MCF 10A (cell line): ENCODE measurements at regions not wholly inside any gene's neighbourhood (a gene's known extent, or its start where the extent isn't known, plus 50 kb on each side); places are given as distances from the start of the nearest gene placed in this dataset.

ENCODE experiments used
- BruUV-seq: library from RNA; stranded (reverse); fragments of 400-500 nt; replicated peaks from 2 replicates; lab custom pipeline; 2021; lab: Mats Ljungman, UMichigan
- CTCF ChIA-PET: fragments of 300-600 bp; sonication (Branson Sonifier 250); formaldehyde crosslinking; extraction: SDS; loops from one replicate; lab custom pipeline; 2021; ENCODE audit warnings: antibody characterized with exemption, inconsistent platforms; lab: Yijun Ruan, JAX
- POLR2A ChIA-PET: fragments of 300-600, 350-650 bp; sonication (Branson Sonifier 250); formaldehyde crosslinking; extraction: SDS; loops from one replicate; lab custom pipeline; 2020; ENCODE audit warnings: antibody characterized with exemption, inconsistent platforms; lab: Yijun Ruan, JAX
- DNase-seq: peaks from one replicate; pipeline ENCODE4 v3.0.0-alpha.2; 2018; ENCODE audit not compliant: unreplicated experiment
- H3K27ac Mint-ChIP-seq: one replicate; pipeline ENCODE4 v1.8.0; 2022; ENCODE audit warnings: mild to moderate bottlenecking, low read depth, mixed read lengths; ENCODE audit not compliant: unreplicated experiment
- H3K27me3 Mint-ChIP-seq: one replicate; pipeline ENCODE4 v1.8.0; 2022; ENCODE audit warnings: mixed read lengths; ENCODE audit not compliant: insufficient read depth, unreplicated experiment
- H3K36me3 Mint-ChIP-seq: one replicate; pipeline ENCODE4 v1.8.0; 2022; ENCODE audit warnings: mild to moderate bottlenecking, moderate library complexity, mixed read lengths; ENCODE audit not compliant: insufficient read depth, unreplicated experiment
- H3K4me1 Mint-ChIP-seq: one replicate; pipeline ENCODE4 v1.8.0; 2022; ENCODE audit warnings: mixed read lengths; ENCODE audit not compliant: insufficient read depth, unreplicated experiment
- H3K4me3 Mint-ChIP-seq: one replicate; pipeline ENCODE4 v1.8.0; 2022; ENCODE audit warnings: mild to moderate bottlenecking, moderate library complexity, mixed read lengths; ENCODE audit not compliant: unreplicated experiment
- H3K9me3 Mint-ChIP-seq: one replicate; pipeline ENCODE4 v1.8.0; 2022; ENCODE audit warnings: mixed read lengths; ENCODE audit not compliant: unreplicated experiment
- CTCF ChIP-seq: fragments of 200-600 bp; IDR thresholded peaks from one replicate; pipeline ENCODE4 v1.8.0; 2022; ENCODE audit warnings: antibody characterized with exemption, mild to moderate bottlenecking; ENCODE audit not compliant: unreplicated experiment
- intact Hi-C: fragments of 100-400 bp; cut with micrococcal nuclease; formaldehyde crosslinking; loops from 2 replicates; pipeline ENCODE4 v1.14.1; 2022

DNA sequence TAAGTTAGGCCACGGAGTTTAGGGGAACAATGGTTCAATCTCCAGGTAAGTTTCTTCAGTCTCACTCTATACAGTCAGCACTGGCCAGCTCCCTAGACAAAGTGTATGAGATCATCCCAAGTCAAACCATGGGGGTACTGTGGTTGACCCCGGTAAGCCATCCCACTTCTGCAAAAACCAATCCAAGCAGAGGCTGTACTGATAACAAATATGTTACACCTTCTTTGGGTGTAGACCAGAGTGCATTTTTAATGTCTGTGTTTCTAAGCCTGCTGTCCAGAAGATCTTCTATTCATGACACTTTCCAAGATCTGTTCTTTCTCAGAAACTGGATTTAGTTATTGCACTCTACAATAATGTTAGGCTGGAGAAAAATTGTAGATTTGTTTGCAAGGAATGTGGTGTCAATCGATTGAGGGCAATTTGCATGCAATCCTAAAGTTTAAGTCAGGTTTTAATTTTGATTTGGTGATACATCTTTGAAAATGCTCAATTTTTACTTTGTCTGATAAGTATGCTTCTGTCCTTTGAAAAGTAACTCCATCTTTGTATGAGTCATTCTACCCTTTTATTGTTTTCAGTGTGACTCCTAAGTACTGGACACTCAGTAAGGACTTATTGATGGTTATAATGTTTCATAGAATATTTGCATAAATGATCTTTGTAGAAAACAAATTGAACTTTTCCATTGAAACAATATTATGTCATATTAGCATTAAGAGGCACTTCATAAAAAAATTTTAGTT, 152.4 kb downstream of the HLX start:
- Mint-ChIP-seq H3K4me3 (no peak overlapping the region), H3K27me3 (no peaks in the 10 kb centered on the region), H3K27ac (no peak overlapping the region), H3K36me3 (no peaks in the 10 kb centered on the region), H3K9me3 (no peaks in the 10 kb centered on the region), H3K4me1 (peaks cover 6% of the 10 kb centered on the region)
- BruUV-seq = no TSS peak
- TF ChIP-seq CTCF = no peak
- intact Hi-C loops = no loop called here
- no peak for DNase-seq
- ChIA-PET POLR2A (interaction anchor here (0.7 kb wide), 1 partner anchor 11 kb away, joined by 3 read pairs; no protein-coding TSS in a partner anchor), CTCF (interaction anchor here (0.7 to 0.9 kb wide), 2 partner anchors 124 to 398 kb away, joined by 3 to 4 read pairs; no protein-coding TSS in a partner anchor)

- H3K36me3 Mint-ChIP-seq = no peaks in the 10 kb centered on the region
- no peak for TF ChIP-seq CTCF
- POLR2A ChIA-PET = interaction anchor here (0.7 to 1.3 kb wide), 3 partner anchors 10 to 14 kb away, joined by 3 read pairs; no protein-coding TSS in a partner anchor
- H3K4me1 Mint-ChIP-seq = peaks cover 6% of the 10 kb centered on the region
- no peaks in the 10 kb centered on the region for H3K27me3 Mint-ChIP-seq
- H3K27ac Mint-ChIP-seq = no peak overlapping the region
- DNase-seq = no peak
- no peaks in the 10 kb centered on the region for H3K9me3 Mint-ChIP-seq
- intact Hi-C loops = no loop called here
- no TSS peak for BruUV-seq
- no peak overlapping the region for H3K4me3 Mint-ChIP-seq
- CTCF ChIA-PET = interaction anchor here (0.7 to 0.9 kb wide), 3 partner anchors 124 to 398 kb away, joined by 3 to 4 read pairs (median 3); no protein-coding TSS in a partner anchor
Measured at GRCh38 chr1:221032204-221032585, 153.0 kb downstream of the HLX start.

DNA sequence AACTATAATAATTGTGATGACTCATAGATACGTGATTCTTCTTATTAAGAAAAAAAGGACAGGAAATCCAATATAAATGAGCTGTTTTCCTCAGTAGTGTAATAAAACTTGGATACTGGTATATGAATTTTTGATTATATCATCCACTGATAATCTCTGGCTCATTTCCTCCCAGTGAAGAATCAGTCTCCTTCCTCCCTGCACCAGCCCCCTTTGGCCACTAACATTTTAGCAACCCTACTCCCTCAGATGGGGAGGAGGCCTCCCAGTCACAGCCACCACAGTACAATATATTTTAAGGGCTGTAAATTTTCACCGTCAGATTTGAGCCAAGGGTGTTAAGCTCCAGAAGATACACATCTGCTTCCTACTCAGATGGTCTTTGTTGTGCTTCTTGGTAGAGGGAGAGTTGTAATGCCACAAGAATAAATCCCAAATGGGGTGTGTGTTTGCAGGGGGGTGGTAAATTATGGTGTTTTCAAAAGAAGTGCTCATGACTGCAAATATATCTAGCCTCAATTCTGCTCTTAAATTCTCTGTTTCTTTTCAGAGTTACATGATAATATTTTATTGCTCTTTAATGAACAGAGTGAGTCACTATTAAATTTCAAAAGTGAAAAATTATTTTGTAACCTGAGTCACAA, 153.5 kb downstream of the HLX start:
- Mint-ChIP-seq H3K9me3 (no peaks in the 10 kb centered on the region), H3K4me3 (no peak overlapping the region), H3K36me3 (no peaks in the 10 kb centered on the region), H3K27me3 (no peaks in the 10 kb centered on the region), H3K27ac (no peak overlapping the region), H3K4me1 (peaks cover 6% of the 10 kb centered on the region)
- intact Hi-C loops = no loop called here
- DNase-seq = no peak
- CTCF ChIA-PET = interaction anchor here (0.7 to 1.5 kb wide), 5 partner anchors 10 to 397 kb away, joined by 3 to 4 read pairs (median 3); no protein-coding TSS in a partner anchor
- POLR2A ChIA-PET = interaction anchor here (0.6 to 1.3 kb wide), 4 partner anchors 11 to 710 kb away, joined by 3 read pairs; no protein-coding TSS in a partner anchor
- TF ChIP-seq CTCF = no peak
- BruUV-seq = no TSS peak

- H3K27ac Mint-ChIP-seq = peak overlapping the region; percentile 74
- H3K9me3 Mint-ChIP-seq = no peaks in the 10 kb centered on the region
- intact Hi-C loops = no loop called here
- H3K27me3 Mint-ChIP-seq = no peaks in the 10 kb centered on the region
- ChIA-PET POLR2A (interaction anchor here (0.6 to 1.6 kb wide), 14 partner anchors 9 to 764 kb away, joined by 3 to 5 read pairs (median 3); no protein-coding TSS in a partner anchor), CTCF (interaction anchor here (0.6 to 2.7 kb wide), 9 partner anchors 10 to 1419 kb away, joined by 3 to 12 read pairs (median 4); no protein-coding TSS in a partner anchor)
- no peaks in the 10 kb centered on the region for H3K36me3 Mint-ChIP-seq
- BruUV-seq = no TSS peak
- no peak for TF ChIP-seq CTCF
- peak overlapping the region; percentile 69 for H3K4me3 Mint-ChIP-seq
- H3K4me1 Mint-ChIP-seq = peaks cover 10% of the 10 kb centered on the region
- peak; percentile 83 for DNase-seq
Measured at GRCh38 chr1:221035662-221036153, 156.5 kb downstream of the HLX start.
